ENCODE measurements at regions not wholly inside any gene's neighbourhood (a gene's known extent, or its start where the extent isn't known, plus 50 kb on each side); places are given as distances from the start of the nearest gene placed in this dataset.

DNA sequence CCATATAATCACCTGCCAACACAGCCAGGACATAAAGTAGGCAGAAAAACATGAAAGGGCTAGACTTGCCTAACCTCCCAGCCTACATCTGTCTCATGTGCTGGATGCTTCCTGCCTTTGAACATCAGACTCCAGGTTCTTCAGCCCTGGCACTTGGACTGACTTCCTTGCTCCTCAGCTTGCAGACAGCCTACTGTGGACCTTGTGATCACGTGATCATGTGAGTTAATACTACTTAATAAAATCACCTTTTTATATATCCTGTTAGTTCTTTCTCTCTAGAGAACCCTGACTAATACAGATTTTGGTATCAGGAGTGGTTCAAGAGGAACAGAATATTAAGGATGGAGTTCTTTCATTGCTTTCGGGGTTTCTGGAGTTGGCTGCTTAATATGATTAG is 2867.6 kb downstream of the PCDH9 start:
- no peak overlapping the region for H3K4me3 ChIP-seq (replicated peaks in 1 of 3; ENCODE audit: insufficient read depth in 1 of 3, low read depth in 2 of 3, low read length in 3 of 3)
- H3K4me2 ChIP-seq (ENCODE audit: low read depth, low read length) = no peak overlapping the region
- H3K9me3 ChIP-seq (ENCODE audit: low read length) = peaks cover 26% of the 10 kb centered on the region
- H3K27me3 ChIP-seq (ENCODE audit: control insufficient read depth in 1 of 2, insufficient read depth in 2 of 2, low read length in 2 of 2) = no peaks in the 10 kb centered on the region
- no peaks in the 10 kb centered on the region for H4K20me1 ChIP-seq (ENCODE audit: insufficient read depth, low read length)
- BruUV-seq (replicated peaks) = no TSS peak
- ATAC-seq (no peak), FAIRE-seq (no peak), DNase-seq (ENCODE audit: low spot score) (no peak)
- 2% methylated on average over 2 of the region's 2 CpGs for WGBS (ENCODE audit: low lambda C conversion rate)
- no peak overlapping the region for H3K9ac ChIP-seq (ENCODE audit: insufficient read depth, low read depth, low read length)
- no peaks in the 10 kb centered on the region for H3K79me2 ChIP-seq (ENCODE audit: insufficient read depth, low read length)
- TF ChIP-seq ZNF234 (CRISPR knock-in tag; conservative IDR thresholded peaks at IDR 0.05) (no peak), POLR2AphosphoS2 (IDR thresholded peaks at IDR 0.05; ENCODE audit: low read depth, low read length) (no peak), MTF1 (CRISPR knock-in tag; IDR thresholded peaks at IDR 0.05) (no peak), RAD51 (IDR thresholded peaks at IDR 0.05; ENCODE audit: borderline replicate concordance) (peak; percentile 72), ATF7 (IDR thresholded peaks at IDR 0.05) (no peak), ATF7 (CRISPR knock-in tag; IDR thresholded peaks at IDR 0.05) (no peak), ZMAT5 (CRISPR knock-in tag; IDR thresholded peaks at IDR 0.05; ENCODE audit: borderline replicate concordance, low read depth) (no peak)
- POLR2A ChIA-PET = no interaction called here
- no peak overlapping the region for H2AFZ ChIP-seq (ENCODE audit: low read length)
- in situ Hi-C loops (cut with HindIII; ENCODE audit: extremely low pct_ligation_motif_present, low pct_unique_long_range_greater_than_20kb) (no loop called here), intact Hi-C loops (cut with micrococcal nuclease; ENCODE audit: unreplicated experiment) (no loop called here)
- CTCF ChIA-PET (ENCODE audit: low intra/inter-chr PET ratio, low total read pairs) = no interaction called here
- no peaks in the 10 kb centered on the region for H3K36me3 ChIP-seq (replicated peaks in 1 of 2; ENCODE audit: control insufficient read depth in 1 of 2, insufficient read depth in 2 of 2, low read length in 2 of 2)
- H3K4me1 ChIP-seq (ENCODE audit: insufficient read depth, low read length) = no peaks in the 10 kb centered on the region
- H3K27ac ChIP-seq (ENCODE audit: extremely low read length, insufficient read depth, low read length) = no peak overlapping the region

GRCh38 chr13:64347664-64348063 is 2882.5 kb downstream of the PCDH9 start:
- CTCF ChIA-PET (ENCODE audit: low intra/inter-chr PET ratio, low total read pairs) = no interaction called here
- no peaks in the 10 kb centered on the region for H3K79me2 ChIP-seq (ENCODE audit: insufficient read depth, low read length)
- no peak overlapping the region for H3K27ac ChIP-seq (ENCODE audit: extremely low read length, insufficient read depth, low read length)
- ATAC-seq = no peak
- H3K4me1 ChIP-seq (ENCODE audit: insufficient read depth, low read length) = no peaks in the 10 kb centered on the region
- H3K36me3 ChIP-seq (replicated peaks in 1 of 2; ENCODE audit: control insufficient read depth in 1 of 2, insufficient read depth in 2 of 2, low read length in 2 of 2) = no peaks in the 10 kb centered on the region
- no peak overlapping the region for H3K9ac ChIP-seq (ENCODE audit: insufficient read depth, low read depth, low read length)
- in situ Hi-C loops (cut with HindIII; ENCODE audit: extremely low pct_ligation_motif_present, low pct_unique_long_range_greater_than_20kb) (no loop called here), intact Hi-C loops (cut with micrococcal nuclease; ENCODE audit: unreplicated experiment) (no loop called here)
- no peaks in the 10 kb centered on the region for H3K27me3 ChIP-seq (ENCODE audit: control insufficient read depth in 1 of 2, insufficient read depth in 2 of 2, low read length in 2 of 2)
- H3K4me3 ChIP-seq (replicated peaks in 1 of 3; ENCODE audit: insufficient read depth in 1 of 3, low read depth in 2 of 3, low read length in 3 of 3) = no peak overlapping the region
- H4K20me1 ChIP-seq (ENCODE audit: insufficient read depth, low read length) = no peaks in the 10 kb centered on the region
- POLR2A ChIA-PET = no interaction called here
- H3K9me3 ChIP-seq (ENCODE audit: low read length) = peaks cover 9% of the 10 kb centered on the region
- no peak for FAIRE-seq
- no peak overlapping the region for H3K4me2 ChIP-seq (ENCODE audit: low read depth, low read length)
- WGBS (ENCODE audit: low lambda C conversion rate) = 3% methylated on average over 2 of the region's 2 CpGs
- DNase-seq (ENCODE audit: low spot score) = no peak
- BruUV-seq (replicated peaks) = no TSS peak
- TF ChIP-seq ATF7-NPFF (CRISPR knock-in tag; IDR thresholded peaks at IDR 0.05; ENCODE audit: low read depth) (no peak), ZNF792 (CRISPR knock-in tag; IDR thresholded peaks at IDR 0.05) (no peak), NFRKB (IDR thresholded peaks at IDR 0.05) (no peak), U2AF1 (optimal IDR thresholded peaks at IDR 0.05; ENCODE audit: low read depth, low read length) (no peak), TBX3 (IDR thresholded peaks at IDR 0.05; ENCODE audit: borderline replicate concordance) (no peak), FIP1L1 (IDR thresholded peaks at IDR 0.05; ENCODE audit: borderline replicate concordance, insufficient read depth, low read depth, low read length) (no peak), ZNF616 (CRISPR knock-in tag; IDR thresholded peaks at IDR 0.05; ENCODE audit: low read depth) (no peak)
- no peak overlapping the region for H2AFZ ChIP-seq (ENCODE audit: low read length)
